ENCODE measurements at regions not wholly inside any gene's neighbourhood (a gene's known extent, or its start where the extent isn't known, plus 50 kb on each side); places are given as distances from the start of the nearest gene placed in this dataset.

- TF ChIP-seq CTCF (conservative IDR thresholded peaks at IDR 0.05; ENCODE audit: low read depth, low read length) (no peak), RFX5 (IDR thresholded peaks at IDR 0.05; ENCODE audit: low read depth, low read length) (no peak), MAFK (IDR thresholded peaks at IDR 0.05; ENCODE audit: low read depth, low read length) (no peak), FOS (IDR thresholded peaks at IDR 0.05; ENCODE audit: low read depth, low read length) (no peak), ELK1 (IDR thresholded peaks at IDR 0.05; ENCODE audit: borderline replicate concordance, low read depth, low read length) (no peak), POLR2A (IDR thresholded peaks at IDR 0.05; ENCODE audit: low read depth, low read length) (no peak), RAD21 (IDR thresholded peaks at IDR 0.05; ENCODE audit: low read length) (no peak), USF2 (IDR thresholded peaks at IDR 0.05; ENCODE audit: low read depth, low read length) (no peak), RCOR1 (IDR thresholded peaks at IDR 0.05; ENCODE audit: insufficient replicate concordance, low read length) (no peak)
These were observed 195.7 kb upstream of the TFPI start for GRCh38 chr2:187749804-187750431.
